SK-N-SH treated with all-trans-retinoic acid at 6 μM for 48 hours (cell line): ENCODE measurements at regions not wholly inside any gene's neighbourhood (a gene's known extent, or its start where the extent isn't known, plus 50 kb on each side); places are given as distances from the start of the nearest gene placed in this dataset.

Source experiments
- ATAC-seq: fragments of 200-7000 bp; cut with Tn5 transposase; 3 replicates; pipeline ENCODE4 v1.9.1; 2020; ENCODE audit warnings: mild to moderate bottlenecking, moderate library complexity
- ARNTL ChIP-seq: fragments of 450-650 bp; formaldehyde crosslinking; IDR thresholded peaks from 2 replicates; pipeline ENCODE4 v1.5.0; 2020; ENCODE audit warnings: low read depth, mild to moderate bottlenecking, moderate library complexity, borderline replicate concordance
- BACH2 ChIP-seq: fragments of 250-450 bp; sonication (Bioruptor Pico); IDR thresholded peaks from 2 replicates; pipeline ENCODE4 v1.9.0; 2021; ENCODE audit warnings: mild to moderate bottlenecking, borderline replicate concordance
- CSDC2 ChIP-seq: fragments of 250-450 bp; sonication (Bioruptor Pico); IDR thresholded peaks from 2 replicates; pipeline ENCODE4 v1.5.0; 2020; ENCODE audit warnings: mild to moderate bottlenecking, moderate library complexity
- ESRRG ChIP-seq: fragments of 250-450 bp; sonication (Bioruptor Pico); IDR thresholded peaks from 2 replicates; pipeline ENCODE4 v1.6.1; 2021; ENCODE audit warnings: mild to moderate bottlenecking
- GLIS3 ChIP-seq: fragments of 250-450 bp; sonication (Bioruptor Pico); IDR thresholded peaks from 2 replicates; pipeline ENCODE4 v1.5.0; 2020; ENCODE audit warnings: mild to moderate bottlenecking, moderate library complexity
- ISL1 ChIP-seq: fragments of 250-450 bp; sonication (Bioruptor Pico); IDR thresholded peaks from 2 replicates; pipeline ENCODE4 v2.1.2; 2022; ENCODE audit warnings: mild to moderate bottlenecking, moderate library complexity
- OSR1 ChIP-seq: fragments of 250-450 bp; sonication (Bioruptor Pico); IDR thresholded peaks from 2 replicates; pipeline ENCODE4 v1.8.0; 2022; ENCODE audit warnings: moderate library complexity, mild to moderate bottlenecking, inconsistent platforms
- PPARA ChIP-seq: fragments of 250-450 bp; sonication (Bioruptor Pico); IDR thresholded peaks from 2 replicates; pipeline ENCODE4 v1.5.0; 2020; ENCODE audit warnings: mild to moderate bottlenecking, borderline replicate concordance
- RARB ChIP-seq: fragments of 250-450 bp; sonication (Bioruptor Pico); IDR thresholded peaks from 2 replicates; pipeline ENCODE4 v1.8.0; 2021; ENCODE audit warnings: mild to moderate bottlenecking, moderate library complexity
- SNAI2 ChIP-seq: fragments of 250-450 bp; sonication (Bioruptor Pico); IDR thresholded peaks from 2 replicates; pipeline ENCODE4 v1.5.0; 2020; ENCODE audit warnings: mild to moderate bottlenecking, moderate library complexity
- TCF4 ChIP-seq: fragments of 250-450 bp; sonication (Bioruptor Pico); IDR thresholded peaks from 2 replicates; pipeline ENCODE4 v1.8.0; 2021; ENCODE audit warnings: mild to moderate bottlenecking, moderate library complexity, borderline replicate concordance
- TOX ChIP-seq: fragments of 250-450 bp; sonication (Bioruptor Pico); IDR thresholded peaks from 2 replicates; pipeline ENCODE4 v1.8.0; 2021; ENCODE audit warnings: mild to moderate bottlenecking, moderate library complexity, borderline replicate concordance
- ZC3H10 ChIP-seq: fragments of 250-450 bp; sonication (Bioruptor Pico); IDR thresholded peaks from 2 replicates; pipeline ENCODE4 v1.5.1; 2021; ENCODE audit warnings: mild to moderate bottlenecking, moderate library complexity
- ZFP3 ChIP-seq: fragments of 250-450 bp; sonication (Bioruptor Pico); IDR thresholded peaks from 2 replicates; pipeline ENCODE4 v1.5.0; 2020; ENCODE audit warnings: mild to moderate bottlenecking, moderate library complexity
- ZFP30 ChIP-seq: fragments of 450-650 bp; formaldehyde crosslinking; IDR thresholded peaks from 2 replicates; pipeline ENCODE4 v1.5.0; 2022; ENCODE audit warnings: mild to moderate bottlenecking, moderate library complexity
- ZNF565 ChIP-seq: fragments of 450-650 bp; formaldehyde crosslinking; conservative IDR thresholded peaks from 2 replicates; pipeline ENCODE4 v1.5.0; 2020; ENCODE audit warnings: low read depth, mild to moderate bottlenecking, moderate library complexity
- ZNF70 ChIP-seq: fragments of 450-650 bp; formaldehyde crosslinking; IDR thresholded peaks from 2 replicates; pipeline ENCODE4 v1.5.0; 2020; ENCODE audit warnings: mild to moderate bottlenecking, moderate library complexity
- ZNF8 ChIP-seq: fragments of 450-650 bp; formaldehyde crosslinking; IDR thresholded peaks from 2 replicates; pipeline ENCODE4 v1.5.0; 2020; ENCODE audit warnings: mild to moderate bottlenecking, moderate library complexity
- TF ChIP-seq, protein P1 (sequence below): fragments of 250-450 bp; sonication (Bioruptor Pico); IDR thresholded peaks from 2 replicates; pipeline ENCODE4 v1.8.0; 2020; ENCODE audit warnings: mild to moderate bottlenecking, moderate library complexity, borderline replicate concordance
- TF ChIP-seq, protein P2 (sequence below): fragments of 250-450 bp; sonication (Bioruptor Pico); IDR thresholded peaks from 2 replicates; pipeline ENCODE4 v1.5.0; 2020; ENCODE audit warnings: mild to moderate bottlenecking, moderate library complexity
- TF ChIP-seq, protein P3 (sequence below): fragments of 250-450 bp; sonication (Bioruptor Pico); IDR thresholded peaks from 2 replicates; pipeline ENCODE4 v1.5.1; 2020; ENCODE audit warnings: low read depth, mild to moderate bottlenecking, moderate library complexity
- TF ChIP-seq, protein P4 (sequence below): fragments of 250-450 bp; sonication (Bioruptor Pico); IDR thresholded peaks from 2 replicates; pipeline ENCODE4 v1.5.1; 2021; ENCODE audit warnings: mild to moderate bottlenecking, moderate library complexity

- ATAC-seq: no peak
- TF ChIP-seq ZNF565 (CRISPR knock-in tag): no peak
- TF ChIP-seq ISL1 (CRISPR knock-in tag): no peak
- no peak for TF ChIP-seq ESRRG (CRISPR knock-in tag)
- TF ChIP-seq TCF4 (CRISPR knock-in tag): no peak
- TF ChIP-seq, protein P1, sequence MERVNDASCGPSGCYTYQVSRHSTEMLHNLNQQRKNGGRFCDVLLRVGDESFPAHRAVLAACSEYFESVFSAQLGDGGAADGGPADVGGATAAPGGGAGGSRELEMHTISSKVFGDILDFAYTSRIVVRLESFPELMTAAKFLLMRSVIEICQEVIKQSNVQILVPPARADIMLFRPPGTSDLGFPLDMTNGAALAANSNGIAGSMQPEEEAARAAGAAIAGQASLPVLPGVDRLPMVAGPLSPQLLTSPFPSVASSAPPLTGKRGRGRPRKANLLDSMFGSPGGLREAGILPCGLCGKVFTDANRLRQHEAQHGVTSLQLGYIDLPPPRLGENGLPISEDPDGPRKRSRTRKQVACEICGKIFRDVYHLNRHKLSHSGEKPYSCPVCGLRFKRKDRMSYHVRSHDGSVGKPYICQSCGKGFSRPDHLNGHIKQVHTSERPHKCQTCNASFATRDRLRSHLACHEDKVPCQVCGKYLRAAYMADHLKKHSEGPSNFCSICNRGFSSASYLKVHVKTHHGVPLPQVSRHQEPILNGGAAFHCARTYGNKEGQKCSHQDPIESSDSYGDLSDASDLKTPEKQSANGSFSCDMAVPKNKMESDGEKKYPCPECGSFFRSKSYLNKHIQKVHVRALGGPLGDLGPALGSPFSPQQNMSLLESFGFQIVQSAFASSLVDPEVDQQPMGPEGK (CRISPR knock-in tag): no peak
- TF ChIP-seq ZFP30: no peak
- no peak for TF ChIP-seq TOX (CRISPR knock-in tag)
- TF ChIP-seq CSDC2: no peak
- TF ChIP-seq PPARA (CRISPR knock-in tag): no peak
- TF ChIP-seq, protein P2, sequence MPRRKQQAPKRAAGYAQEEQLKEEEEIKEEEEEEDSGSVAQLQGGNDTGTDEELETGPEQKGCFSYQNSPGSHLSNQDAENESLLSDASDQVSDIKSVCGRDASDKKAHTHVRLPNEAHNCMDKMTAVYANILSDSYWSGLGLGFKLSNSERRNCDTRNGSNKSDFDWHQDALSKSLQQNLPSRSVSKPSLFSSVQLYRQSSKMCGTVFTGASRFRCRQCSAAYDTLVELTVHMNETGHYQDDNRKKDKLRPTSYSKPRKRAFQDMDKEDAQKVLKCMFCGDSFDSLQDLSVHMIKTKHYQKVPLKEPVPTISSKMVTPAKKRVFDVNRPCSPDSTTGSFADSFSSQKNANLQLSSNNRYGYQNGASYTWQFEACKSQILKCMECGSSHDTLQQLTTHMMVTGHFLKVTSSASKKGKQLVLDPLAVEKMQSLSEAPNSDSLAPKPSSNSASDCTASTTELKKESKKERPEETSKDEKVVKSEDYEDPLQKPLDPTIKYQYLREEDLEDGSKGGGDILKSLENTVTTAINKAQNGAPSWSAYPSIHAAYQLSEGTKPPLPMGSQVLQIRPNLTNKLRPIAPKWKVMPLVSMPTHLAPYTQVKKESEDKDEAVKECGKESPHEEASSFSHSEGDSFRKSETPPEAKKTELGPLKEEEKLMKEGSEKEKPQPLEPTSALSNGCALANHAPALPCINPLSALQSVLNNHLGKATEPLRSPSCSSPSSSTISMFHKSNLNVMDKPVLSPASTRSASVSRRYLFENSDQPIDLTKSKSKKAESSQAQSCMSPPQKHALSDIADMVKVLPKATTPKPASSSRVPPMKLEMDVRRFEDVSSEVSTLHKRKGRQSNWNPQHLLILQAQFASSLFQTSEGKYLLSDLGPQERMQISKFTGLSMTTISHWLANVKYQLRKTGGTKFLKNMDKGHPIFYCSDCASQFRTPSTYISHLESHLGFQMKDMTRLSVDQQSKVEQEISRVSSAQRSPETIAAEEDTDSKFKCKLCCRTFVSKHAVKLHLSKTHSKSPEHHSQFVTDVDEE (CRISPR knock-in tag): no peak
- TF ChIP-seq, protein P3, sequence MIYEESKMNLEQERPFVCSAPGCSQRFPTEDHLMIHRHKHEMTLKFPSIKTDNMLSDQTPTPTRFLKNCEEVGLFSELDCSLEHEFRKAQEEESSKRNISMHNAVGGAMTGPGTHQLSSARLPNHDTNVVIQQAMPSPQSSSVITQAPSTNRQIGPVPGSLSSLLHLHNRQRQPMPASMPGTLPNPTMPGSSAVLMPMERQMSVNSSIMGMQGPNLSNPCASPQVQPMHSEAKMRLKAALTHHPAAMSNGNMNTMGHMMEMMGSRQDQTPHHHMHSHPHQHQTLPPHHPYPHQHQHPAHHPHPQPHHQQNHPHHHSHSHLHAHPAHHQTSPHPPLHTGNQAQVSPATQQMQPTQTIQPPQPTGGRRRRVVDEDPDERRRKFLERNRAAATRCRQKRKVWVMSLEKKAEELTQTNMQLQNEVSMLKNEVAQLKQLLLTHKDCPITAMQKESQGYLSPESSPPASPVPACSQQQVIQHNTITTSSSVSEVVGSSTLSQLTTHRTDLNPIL: no peak
- no peak for TF ChIP-seq GLIS3
- no peak for TF ChIP-seq ARNTL
- TF ChIP-seq SNAI2 (CRISPR knock-in tag): no peak
- no peak for TF ChIP-seq OSR1 (CRISPR knock-in tag)
- no peak for TF ChIP-seq ZNF8 (CRISPR knock-in tag)
Measured at GRCh38 chr17:79281803-79282202, 207.2 kb downstream of the ENGASE start.

DNA sequence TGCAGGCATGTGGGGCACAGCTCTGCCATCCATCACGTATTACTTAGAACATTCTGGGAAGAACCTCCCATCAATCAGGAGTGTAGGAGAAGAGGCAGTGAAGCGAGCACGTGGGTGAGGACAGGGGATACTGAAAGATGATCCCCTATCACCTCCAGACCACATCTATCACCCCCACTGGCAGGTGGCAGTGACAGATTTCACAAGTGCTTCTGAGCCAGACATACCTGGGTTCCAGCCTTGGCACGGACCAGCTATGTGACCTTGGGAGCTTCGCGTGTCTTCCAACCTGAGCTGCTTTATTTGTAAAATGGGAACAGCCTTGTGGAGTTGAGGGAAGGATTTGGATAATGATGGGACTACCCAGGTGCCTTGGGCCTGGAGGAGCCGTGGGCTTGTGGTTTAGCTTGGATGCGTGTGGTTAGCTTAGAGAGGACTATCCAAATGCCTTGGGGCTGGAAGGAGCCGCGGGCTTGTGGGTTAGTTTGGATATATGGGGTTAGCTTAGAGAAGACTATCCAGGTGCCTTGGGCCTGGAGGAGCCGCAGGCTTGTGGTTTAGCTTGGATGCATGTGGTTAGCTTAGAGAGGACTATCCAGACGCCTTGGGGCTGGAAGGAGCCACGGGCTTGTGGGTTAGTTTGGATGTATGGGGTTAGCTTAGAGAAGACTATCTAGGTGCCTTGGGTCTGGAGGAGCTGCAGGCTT is 206.4 kb downstream of the ENGASE start:
- ATAC-seq: no peak
- TF ChIP-seq ZNF565 (CRISPR knock-in tag) (no peak), ISL1 (CRISPR knock-in tag) (no peak), ZNF70 (CRISPR knock-in tag) (no peak), CSDC2 (no peak), GLIS3 (no peak)
- TF ChIP-seq, protein P4, sequence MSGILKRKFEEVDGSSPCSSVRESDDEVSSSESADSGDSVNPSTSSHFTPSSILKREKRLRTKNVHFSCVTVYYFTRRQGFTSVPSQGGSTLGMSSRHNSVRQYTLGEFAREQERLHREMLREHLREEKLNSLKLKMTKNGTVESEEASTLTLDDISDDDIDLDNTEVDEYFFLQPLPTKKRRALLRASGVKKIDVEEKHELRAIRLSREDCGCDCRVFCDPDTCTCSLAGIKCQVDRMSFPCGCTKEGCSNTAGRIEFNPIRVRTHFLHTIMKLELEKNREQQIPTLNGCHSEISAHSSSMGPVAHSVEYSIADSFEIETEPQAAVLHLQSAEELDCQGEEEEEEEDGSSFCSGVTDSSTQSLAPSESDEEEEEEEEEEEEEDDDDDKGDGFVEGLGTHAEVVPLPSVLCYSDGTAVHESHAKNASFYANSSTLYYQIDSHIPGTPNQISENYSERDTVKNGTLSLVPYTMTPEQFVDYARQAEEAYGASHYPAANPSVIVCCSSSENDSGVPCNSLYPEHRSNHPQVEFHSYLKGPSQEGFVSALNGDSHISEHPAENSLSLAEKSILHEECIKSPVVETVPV: no peak
- TF ChIP-seq, protein P2 (CRISPR knock-in tag): no peak
- TF ChIP-seq, all 23 proteins: peak for 0

DNA sequence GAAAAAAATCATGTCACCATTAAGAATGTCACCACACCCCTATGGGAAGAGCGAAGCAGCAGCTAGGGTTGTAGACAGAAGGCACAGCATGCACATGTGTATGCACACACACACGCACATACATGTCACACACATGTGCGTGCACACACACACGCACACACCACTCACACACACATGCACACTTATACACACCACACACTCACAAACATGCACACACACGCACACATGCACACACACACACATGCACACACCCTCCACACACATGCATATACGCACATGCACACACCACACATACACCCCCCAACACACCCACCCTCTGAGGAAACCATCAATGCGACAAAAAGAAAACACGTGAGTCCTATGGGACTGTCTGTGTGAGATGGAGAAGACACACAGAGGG is 205.4 kb downstream of the ENGASE start:
- ATAC-seq: no peak
- TF ChIP-seq CSDC2 (no peak), ZFP30 (no peak), ZC3H10 (no peak), RARB (no peak), ZNF70 (CRISPR knock-in tag) (no peak), ESRRG (CRISPR knock-in tag) (no peak), BACH2 (CRISPR knock-in tag) (no peak), SNAI2 (CRISPR knock-in tag) (no peak), ARNTL (no peak), TOX (CRISPR knock-in tag) (no peak), ZFP3 (CRISPR knock-in tag) (no peak), ISL1 (CRISPR knock-in tag) (no peak), GLIS3 (no peak)
- TF ChIP-seq, protein P1 (CRISPR knock-in tag): no peak
- TF ChIP-seq, protein P3: no peak
